ENCODE measurements at regions not wholly inside any gene's neighbourhood (a gene's known extent, or its start where the extent isn't known, plus 50 kb on each side); places are given as distances from the start of the nearest gene placed in this dataset.

GRCh38 chr6:126504792-126505191 is 164.9 kb downstream of the CENPW start:
- no peak for DNase-seq (ENCODE audit: low read depth)
- H3K4me3 ChIP-seq (ENCODE audit: low read depth, low read length): no peak overlapping the region
- H3K27me3 ChIP-seq (ENCODE audit: control insufficient read depth, insufficient read depth, low read length): no peaks in the 10 kb centered on the region
- no peak for TF ChIP-seq CTCF (IDR thresholded peaks at IDR 0.05; ENCODE audit: insufficient read depth, low read length, poor library complexity, severe bottlenecking)
- no peaks in the 10 kb centered on the region for H3K36me3 ChIP-seq (ENCODE audit: control insufficient read depth, insufficient read depth, low read length)

- Histone ChIP-seq H3K4me3 (ENCODE audit: low read depth, low read length) (no peak overlapping the region), H3K36me3 (ENCODE audit: control insufficient read depth, insufficient read depth, low read length) (no peaks in the 10 kb centered on the region), H3K27me3 (ENCODE audit: control insufficient read depth, insufficient read depth, low read length) (no peaks in the 10 kb centered on the region)
- no peak for TF ChIP-seq CTCF (IDR thresholded peaks at IDR 0.05; ENCODE audit: insufficient read depth, low read length, poor library complexity, severe bottlenecking)
- no peak for DNase-seq (ENCODE audit: low read depth)
Observed at GRCh38 chr6:126513198-126513597, 173.3 kb downstream of the CENPW start.

- no peak overlapping the region for H3K4me3 ChIP-seq (ENCODE audit: low read depth, low read length)
- H3K36me3 ChIP-seq (ENCODE audit: control insufficient read depth, insufficient read depth, low read length): no peaks in the 10 kb centered on the region
- H3K27me3 ChIP-seq (ENCODE audit: control insufficient read depth, insufficient read depth, low read length): no peaks in the 10 kb centered on the region
- TF ChIP-seq CTCF (IDR thresholded peaks at IDR 0.05; ENCODE audit: insufficient read depth, low read length, poor library complexity, severe bottlenecking): no peak
- no peak for DNase-seq (ENCODE audit: low read depth)
Observed at GRCh38 chr6:126516411-126516810, 176.5 kb downstream of the CENPW start.

- no peak overlapping the region for H3K4me3 ChIP-seq (ENCODE audit: low read depth, low read length)
- no peak for DNase-seq (ENCODE audit: low read depth)
- no peaks in the 10 kb centered on the region for H3K36me3 ChIP-seq (ENCODE audit: control insufficient read depth, insufficient read depth, low read length)
- no peaks in the 10 kb centered on the region for H3K27me3 ChIP-seq (ENCODE audit: control insufficient read depth, insufficient read depth, low read length)
- TF ChIP-seq CTCF (IDR thresholded peaks at IDR 0.05; ENCODE audit: insufficient read depth, low read length, poor library complexity, severe bottlenecking): no peak
Observed at GRCh38 chr6:126524811-126525326, 185.0 kb downstream of the CENPW start.

GRCh38 chr6:126526547-126526946 is 186.6 kb downstream of the CENPW start:
- no peak for TF ChIP-seq CTCF (IDR thresholded peaks at IDR 0.05; ENCODE audit: insufficient read depth, low read length, poor library complexity, severe bottlenecking)
- H3K27me3 ChIP-seq (ENCODE audit: control insufficient read depth, insufficient read depth, low read length): no peaks in the 10 kb centered on the region
- no peaks in the 10 kb centered on the region for H3K36me3 ChIP-seq (ENCODE audit: control insufficient read depth, insufficient read depth, low read length)
- no peak for DNase-seq (ENCODE audit: low read depth)
- H3K4me3 ChIP-seq (ENCODE audit: low read depth, low read length): no peak overlapping the region

- no peak for DNase-seq (ENCODE audit: low read depth)
- Histone ChIP-seq H3K36me3 (ENCODE audit: control insufficient read depth, insufficient read depth, low read length) (no peaks in the 10 kb centered on the region), H3K4me3 (ENCODE audit: low read depth, low read length) (no peak overlapping the region), H3K27me3 (ENCODE audit: control insufficient read depth, insufficient read depth, low read length) (no peaks in the 10 kb centered on the region)
- no peak for TF ChIP-seq CTCF (IDR thresholded peaks at IDR 0.05; ENCODE audit: insufficient read depth, low read length, poor library complexity, severe bottlenecking)
Observed at GRCh38 chr6:126526996-126527606, 187.2 kb downstream of the CENPW start.

Data from kidney epithelial cell (primary cell).